Brain microvascular endothelial cell (primary cell): ENCODE measurements at regions not wholly inside any gene's neighbourhood (a gene's known extent, or its start where the extent isn't known, plus 50 kb on each side); places are given as distances from the start of the nearest gene placed in this dataset.

Experiments used
- DNase-seq: peaks from one replicate; pipeline ENCODE4 v3.0.0-alpha.2; 2020
- H3K27ac ChIP-seq: fragments of 250-450 bp; sonication (Bioruptor Pico); 2 replicates; pipeline ENCODE4 v1.5.1; 2020; ENCODE audit warnings: mild to moderate bottlenecking, moderate library complexity
- H3K27me3 ChIP-seq: fragments of 250-450 bp; sonication (Bioruptor Pico); replicated peaks from 2 replicates; pipeline ENCODE4 v1.5.1; 2020; ENCODE audit warnings: mild to moderate bottlenecking
- H3K36me3 ChIP-seq: fragments of 250-450 bp; sonication (Bioruptor Pico); replicated peaks from 2 replicates; pipeline ENCODE4 v1.5.1; 2020; ENCODE audit warnings: mild to moderate bottlenecking
- H3K4me3 ChIP-seq: 2 replicates; pipeline ENCODE4 v1.5.1; 2011; ENCODE audit warnings: low read depth, mild to moderate bottlenecking, control low read depth, low read length, moderate library complexity
- CTCF ChIP-seq: IDR thresholded peaks from 2 replicates; pipeline ENCODE4 v1.5.1; 2011; ENCODE audit warnings: low read depth, mild to moderate bottlenecking, moderate library complexity, low read length, control low read depth, inconsistent platforms; ENCODE audit errors: missing control alignments
- in situ Hi-C: cut with HindIII; loops from 2 replicates; pipeline ENCODE4 v1.10.0; 2017; ENCODE audit warnings: low sequenced_read_pairs, low pct_ligation_motif_present

- H3K4me3 ChIP-seq, result no peak overlapping the region
- H3K27ac ChIP-seq, result no peak overlapping the region
- TF ChIP-seq CTCF, result no peak
- in situ Hi-C loops, result no loop called here
- no peak for DNase-seq
- no peaks in the 10 kb centered on the region for H3K36me3 ChIP-seq
- H3K27me3 ChIP-seq, result peaks cover 12% of the 10 kb centered on the region
These were observed 53.1 kb upstream of the PRR23E start for GRCh38 chr3:127139601-127140500.

GRCh38 chr3:127140501-127141460, 52.1 kb upstream of the PRR23E start:
- no peak overlapping the region for H3K4me3 ChIP-seq
- no peak for TF ChIP-seq CTCF
- DNase-seq, result no peak
- H3K27ac ChIP-seq, result no peak overlapping the region
- in situ Hi-C loops, result no loop called here
- H3K27me3 ChIP-seq, result peaks cover 4% of the 10 kb centered on the region
- H3K36me3 ChIP-seq, result no peaks in the 10 kb centered on the region

- in situ Hi-C loops, result no loop called here
- no peak for TF ChIP-seq CTCF
- Histone ChIP-seq H3K36me3 (no peaks in the 10 kb centered on the region), H3K27me3 (no peaks in the 10 kb centered on the region), H3K4me3 (no peak overlapping the region), H3K27ac (no peak overlapping the region)
- DNase-seq, result no peak
These were observed 50.8 kb upstream of the PRR23E start for GRCh38 chr3:127141921-127142730.
